ENCODE measurements at regions not wholly inside any gene's neighbourhood (a gene's known extent, or its start where the extent isn't known, plus 50 kb on each side); places are given as distances from the start of the nearest gene placed in this dataset.

GRCh38 chr12:108035372-108035771, 93.7 kb upstream of the WSCD2 start:
- DNase-seq (ENCODE audit: low read depth in 2 of 2), result no peak

DNA sequence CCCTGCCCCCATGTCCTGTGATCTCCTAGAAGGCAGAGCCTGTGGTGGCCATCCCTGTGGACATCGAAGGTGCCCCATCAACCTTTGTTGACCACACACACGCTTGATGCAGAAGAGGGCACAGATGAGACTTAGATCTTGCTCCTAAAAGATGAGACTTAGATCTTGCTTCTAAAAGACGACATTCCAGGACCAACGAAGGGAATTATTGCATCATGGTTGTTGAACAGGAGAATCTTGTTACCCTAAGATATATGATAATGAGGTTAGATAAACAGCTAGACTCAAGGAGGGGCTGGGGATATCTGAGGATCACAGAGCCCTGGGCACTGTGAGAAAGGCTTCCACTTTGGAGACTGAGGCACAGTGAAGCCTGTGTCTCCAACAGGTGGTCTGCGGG, 91.1 kb upstream of the WSCD2 start:
- no peak for DNase-seq (ENCODE audit: low read depth in 2 of 2)

GRCh38 chr12:108039794-108040193, 89.3 kb upstream of the WSCD2 start:
- DNase-seq (ENCODE audit: low read depth in 2 of 2), result no peak

DNA sequence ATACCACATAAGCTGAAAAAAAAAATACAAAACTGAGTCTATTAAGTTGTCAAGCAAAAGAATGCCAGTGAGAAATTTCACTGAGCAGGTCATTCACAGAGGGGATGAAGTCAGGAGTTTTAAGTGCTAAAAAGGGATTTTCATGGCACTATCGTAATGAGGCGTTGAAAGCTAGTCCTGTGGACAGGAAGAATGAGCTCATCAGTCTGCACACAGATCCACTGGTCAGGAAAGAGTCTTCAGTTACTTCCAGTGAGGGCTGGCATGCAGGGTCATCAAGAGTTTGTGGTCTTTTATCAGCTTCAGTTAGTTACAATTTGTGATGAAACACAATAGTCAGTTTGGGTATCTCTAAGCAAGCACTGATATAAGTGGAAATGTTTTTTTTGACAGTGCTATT, 88.1 kb upstream of the WSCD2 start:
- no peak for DNase-seq (ENCODE audit: low read depth in 2 of 2)

GRCh38 chr12:108043286-108043685, 85.8 kb upstream of the WSCD2 start:
- no peak for DNase-seq (ENCODE audit: low read depth in 2 of 2)

- no peak for DNase-seq (ENCODE audit: low read depth in 2 of 2)
These were observed 85.1 kb upstream of the WSCD2 start for GRCh38 chr12:108043750-108044533.

DNA sequence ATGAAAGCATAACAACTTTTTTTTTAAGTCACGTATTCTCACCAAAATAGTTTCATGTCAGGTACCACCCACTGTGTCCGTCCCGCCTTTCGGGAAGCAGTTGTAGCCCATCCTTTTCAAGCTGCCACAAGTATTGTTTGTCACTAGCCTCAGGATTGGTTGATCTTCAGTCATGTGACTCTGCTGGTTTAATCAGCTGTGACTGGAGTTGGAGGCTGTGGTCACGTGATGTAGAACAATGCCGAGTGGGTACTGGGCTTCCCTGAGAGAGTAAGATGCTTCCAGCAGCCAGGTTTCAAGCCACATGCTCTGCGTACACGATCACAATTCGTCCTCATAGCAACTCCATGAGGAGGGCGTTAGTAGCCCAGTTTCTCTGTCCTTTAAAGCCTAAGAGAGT, 83.0 kb upstream of the WSCD2 start:
- DNase-seq (ENCODE audit: low read depth in 2 of 2), result no peak

- DNase-seq (ENCODE audit: low read depth in 2 of 2), result no peak
These were observed 82.4 kb upstream of the WSCD2 start for GRCh38 chr12:108046650-108047049.

GRCh38 chr12:108047071-108047550, 82.0 kb upstream of the WSCD2 start:
- DNase-seq (ENCODE audit: low read depth in 2 of 2), result no peak

- no peak for DNase-seq (ENCODE audit: low read depth in 2 of 2)
These were observed 80.4 kb upstream of the WSCD2 start for GRCh38 chr12:108048686-108049085.

GRCh38 chr12:108050696-108051095, 78.4 kb upstream of the WSCD2 start:
- no peak for DNase-seq (ENCODE audit: low read depth in 2 of 2)

DNA sequence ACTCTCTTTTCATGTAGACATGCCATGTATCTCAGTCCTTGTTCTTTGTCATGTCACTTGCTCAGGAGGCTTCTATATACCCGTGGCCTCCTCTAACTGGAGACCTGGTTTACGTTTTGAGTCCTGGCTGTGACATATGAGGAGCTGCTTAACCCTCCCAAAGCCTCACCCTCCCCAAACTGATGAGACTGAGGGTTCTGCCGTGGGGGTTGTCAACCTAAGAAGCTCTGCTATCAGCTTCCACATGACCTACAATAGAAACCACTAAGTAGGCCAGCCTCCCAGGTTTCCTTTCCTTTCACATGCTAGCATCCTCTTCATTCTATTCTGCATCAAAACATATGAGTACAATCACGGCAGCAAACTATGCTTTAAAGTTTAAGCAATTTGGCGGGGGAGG, 76.8 kb upstream of the WSCD2 start:
- no peak for DNase-seq (ENCODE audit: low read depth in 2 of 2)

GRCh38 chr12:108053512-108053911, 75.6 kb upstream of the WSCD2 start:
- no peak for DNase-seq (ENCODE audit: low read depth in 2 of 2)

- DNase-seq (ENCODE audit: low read depth in 2 of 2), result no peak
These were observed 74.6 kb upstream of the WSCD2 start for GRCh38 chr12:108054496-108054895.

DNA sequence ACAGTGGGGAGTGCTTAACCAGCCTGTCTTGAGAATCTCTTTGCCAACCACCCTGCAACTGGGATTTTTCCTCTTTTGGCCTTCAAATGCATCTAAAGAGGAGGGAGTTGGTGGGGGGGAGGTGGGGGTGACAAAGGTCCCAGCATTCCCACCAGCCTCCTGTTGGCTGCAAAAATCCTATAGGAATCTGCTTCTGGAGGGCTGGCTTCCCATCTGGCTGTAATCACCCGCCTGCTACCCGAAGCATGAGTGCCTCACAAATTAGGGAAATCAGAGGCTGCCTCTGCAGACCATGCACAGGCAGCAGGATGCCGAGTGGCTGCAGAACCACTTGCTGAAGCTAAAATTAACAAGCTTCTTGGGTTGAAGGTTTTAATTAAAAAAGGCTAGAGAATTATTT, 73.9 kb upstream of the WSCD2 start:
- DNase-seq (ENCODE audit: low read depth in 2 of 2), result no peak

- DNase-seq (ENCODE audit: low read depth in 2 of 2), result no peak
These were observed 69.0 kb upstream of the WSCD2 start for GRCh38 chr12:108060067-108060466.

- DNase-seq (ENCODE audit: low read depth in 2 of 2), result no peak
These were observed 68.2 kb upstream of the WSCD2 start for GRCh38 chr12:108060903-108061302.

- DNase-seq (ENCODE audit: low read depth in 2 of 2), result no peak
These were observed 65.9 kb upstream of the WSCD2 start for GRCh38 chr12:108063192-108063591.

DNA sequence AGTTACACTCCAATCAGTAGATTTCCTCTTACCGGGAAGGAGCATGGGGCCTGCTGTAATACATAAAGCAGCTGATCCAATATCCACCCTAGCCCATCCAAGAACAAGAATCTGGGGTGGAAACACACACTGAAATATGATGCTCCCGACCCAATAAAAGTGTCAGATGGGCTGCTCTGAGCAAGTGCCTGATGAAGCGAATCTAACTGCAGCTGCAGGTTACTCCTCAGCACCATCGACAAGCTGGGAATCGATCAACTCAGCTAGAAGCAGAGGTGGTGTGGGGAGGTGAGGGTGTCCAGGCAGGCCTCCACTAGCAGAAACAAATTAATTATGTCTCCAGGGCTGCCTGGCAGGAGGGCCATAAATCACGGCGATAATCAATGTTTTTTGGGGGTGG, 64.0 kb upstream of the WSCD2 start:
- no peak for DNase-seq (ENCODE audit: low read depth in 2 of 2)

- no peak for DNase-seq (ENCODE audit: low read depth in 2 of 2)
These were observed 62.2 kb upstream of the WSCD2 start for GRCh38 chr12:108066583-108067577.

DNA sequence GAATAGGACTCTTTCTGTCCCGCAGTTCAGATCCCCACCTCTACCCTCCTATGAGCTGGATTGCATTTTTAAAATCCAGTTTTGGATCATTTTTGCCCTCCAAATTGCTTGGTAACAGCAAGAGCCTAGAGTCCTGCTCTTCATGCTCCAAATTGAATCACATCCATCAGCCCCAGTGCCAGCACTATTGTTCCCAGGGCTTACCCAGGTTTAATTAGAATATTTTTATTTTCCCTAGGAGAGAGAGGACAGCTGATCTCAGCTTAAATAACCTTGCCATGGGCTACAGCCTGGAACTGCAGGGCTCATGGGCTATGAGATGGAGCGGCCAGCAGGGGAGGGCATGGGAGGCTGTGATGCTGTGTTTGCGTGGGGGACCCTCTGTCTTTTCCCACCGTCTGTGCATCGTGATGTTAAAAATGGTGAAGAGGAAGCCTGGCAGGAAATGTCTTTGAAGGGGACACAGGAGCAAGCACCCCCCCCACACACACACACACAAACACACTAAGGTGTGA, 59.4 kb upstream of the WSCD2 start:
- DNase-seq (ENCODE audit: low read depth in 2 of 2), result no peak

- no peak for DNase-seq (ENCODE audit: low read depth in 2 of 2)
These were observed 53.5 kb upstream of the WSCD2 start for GRCh38 chr12:108075561-108075960.
